Neural progenitor cell (in vitro differentiated cells): ENCODE measurements at regions not wholly inside any gene's neighbourhood (a gene's known extent, or its start where the extent isn't known, plus 50 kb on each side); places are given as distances from the start of the nearest gene placed in this dataset.

Source experiments
- CTCF ChIP-seq: fragments of 200-600 bp; sonication (generic); IDR thresholded peaks from 2 replicates; pipeline ENCODE4 v1.5.1; 2017; ENCODE audit warnings: antibody characterized with exemption, mild to moderate bottlenecking
- EZH2 ChIP-seq: fragments of 200-600 bp; sonication (generic); IDR thresholded peaks from 2 replicates; pipeline ENCODE4 v1.6.1; 2017; ENCODE audit warnings: antibody characterized with exemption, mild to moderate bottlenecking, moderate library complexity
- EZH2phosphoT487 ChIP-seq: fragments of 200-600 bp; sonication (generic); IDR thresholded peaks from 2 replicates; pipeline ENCODE4 v1.6.1; 2017; ENCODE audit warnings: antibody characterized with exemption

GRCh38 chr11:106496677-106497076 lies 419.2 kb downstream of the AASDHPPT start:
- TF ChIP-seq CTCF (no peak), EZH2phosphoT487 (no peak), EZH2 (no peak)
